ENCODE measurements at regions not wholly inside any gene's neighbourhood (a gene's known extent, or its start where the extent isn't known, plus 50 kb on each side); places are given as distances from the start of the nearest gene placed in this dataset.

- TF ChIP-seq POLR2A (IDR thresholded peaks at IDR 0.05; ENCODE audit: low read depth, low read length) (no peak), ELK1 (IDR thresholded peaks at IDR 0.05; ENCODE audit: low read depth, low read length) (no peak), CTCF (IDR thresholded peaks at IDR 0.05 in 2 of 3, conservative IDR thresholded peaks at IDR 0.05 in 1 of 3; ENCODE audit: control insufficient read depth in 2 of 3, extremely low read depth in 1 of 3, insufficient read depth in 1 of 3, low read depth in 3 of 3, low read length in 3 of 3) (no peak), MAX (IDR thresholded peaks at IDR 0.05; ENCODE audit: low read depth, low read length) (no peak), REST (IDR thresholded peaks at IDR 0.05; ENCODE audit: low read depth, low read length) (no peak), NR2C2 (IDR thresholded peaks at IDR 0.05; ENCODE audit: borderline replicate concordance, control insufficient read depth, insufficient read length, low read depth) (no peak), RAD21 (IDR thresholded peaks at IDR 0.05; ENCODE audit: insufficient read depth, low read depth, low read length) (no peak), BHLHE40 (IDR thresholded peaks at IDR 0.05; ENCODE audit: borderline replicate concordance in 1 of 2, low read depth in 2 of 2, low read length in 1 of 2) (no peak), MTA3 (IDR thresholded peaks at IDR 0.05; ENCODE audit: borderline replicate concordance, low read length) (no peak), ZNF687 (IDR thresholded peaks at IDR 0.05) (no peak)
These were observed 238.8 kb downstream of the QDPR start for GRCh38 chr4:17273047-17273446.
